A673 (cell line): ENCODE measurements at regions not wholly inside any gene's neighbourhood (a gene's known extent, or its start where the extent isn't known, plus 50 kb on each side); places are given as distances from the start of the nearest gene placed in this dataset.
A peak's percentile ranks its signal among the peaks of the same experiment; 100 is the strongest.

Experiments used
- BruUV-seq: library from RNA; stranded (reverse); fragments of 400-500 nt; replicated peaks from 2 replicates; lab custom pipeline; 2021; lab: Mats Ljungman, UMichigan
- CTCF ChIA-PET: fragments of 300-600 bp; sonication (Branson Sonifier 250); formaldehyde crosslinking; loops from one replicate; lab custom pipeline; 2022; ENCODE audit warnings: antibody characterized with exemption; lab: Charles Lee
- POLR2A ChIA-PET: fragments of 300-600 bp; sonication (Branson Sonifier 250); formaldehyde crosslinking; loops from one replicate; lab custom pipeline; 2022; ENCODE audit warnings: antibody characterized with exemption; ENCODE audit not compliant: low non-redundant PET; lab: Charles Lee
- DNase-seq: peaks from one replicate; pipeline ENCODE4 v3.0.0-alpha.2; 2015; ENCODE audit warnings: low spot score
- H3K27ac ChIP-seq: fragments of 200-600 bp; sonication (generic); 2 replicates; pipeline ENCODE4 v1.5.1; 2016; ENCODE audit warnings: mixed run types, low read depth, mild to moderate bottlenecking, mixed read lengths, antibody characterized with exemption, low read length; ENCODE audit not compliant: poor library complexity, severe bottlenecking
- H3K27me3 ChIP-seq: fragments of 200-600 bp; sonication (generic); replicated peaks from 2 replicates; pipeline ENCODE4 v1.6.1; 2017; ENCODE audit warnings: mixed run types, low read depth, mild to moderate bottlenecking, mixed read lengths, antibody characterized with exemption, low read length; ENCODE audit not compliant: insufficient read depth, poor library complexity
- H3K36me3 ChIP-seq: fragments of 200-600 bp; sonication (generic); 2 replicates; pipeline ENCODE4 v1.6.1; 2016; ENCODE audit warnings: mixed run types, mild to moderate bottlenecking, mixed read lengths, antibody characterized with exemption, low read length; ENCODE audit not compliant: insufficient read depth, poor library complexity, severe bottlenecking
- H3K4me1 ChIP-seq: fragments of 200-600 bp; sonication (generic); 2 replicates; pipeline ENCODE4 v1.6.1; 2017; ENCODE audit warnings: mixed run types, mild to moderate bottlenecking, mixed read lengths, antibody characterized with exemption, low read length; ENCODE audit not compliant: insufficient read depth, poor library complexity, severe bottlenecking
- H3K4me3 ChIP-seq: fragments of 200-600 bp; sonication (generic); 2 replicates; pipeline ENCODE4 v1.5.1; 2016; ENCODE audit warnings: low read depth, mixed run types, mild to moderate bottlenecking, mixed read lengths, low read length; ENCODE audit not compliant: poor library complexity, severe bottlenecking
- H3K9me3 ChIP-seq: fragments of 200-600 bp; sonication (generic); 2 replicates; pipeline ENCODE4 v1.6.1; 2016; ENCODE audit warnings: mixed run types, low read depth, mild to moderate bottlenecking, mixed read lengths, antibody characterized with exemption, low read length; ENCODE audit not compliant: poor library complexity, severe bottlenecking
- CTCF ChIP-seq: fragments of 300-800, 200-600 bp; sonication (generic); conservative IDR thresholded peaks from 2 replicates; pipeline ENCODE4 v1.5.1; 2017; ENCODE audit warnings: low read depth, mild to moderate bottlenecking, antibody characterized with exemption, low read length, moderate library complexity, mixed read lengths
- EZH2 ChIP-seq: fragments of 200-600 bp; sonication (generic); IDR thresholded peaks from 2 replicates; pipeline ENCODE4 v1.6.1; 2017; ENCODE audit warnings: borderline replicate concordance, low read depth, mild to moderate bottlenecking, mixed read lengths, antibody characterized with exemption, low read length; ENCODE audit not compliant: poor library complexity, severe bottlenecking
- intact Hi-C: fragments of 100-400 bp; cut with micrococcal nuclease; formaldehyde crosslinking; loops from one replicate; pipeline ENCODE4 v1.10.0; 2022; ENCODE audit not compliant: unreplicated experiment

- intact Hi-C loops = no loop called here
- ChIA-PET CTCF (interaction anchor here (1.4 kb wide), 1 partner anchor 41 kb away, joined by 5 read pairs; no protein-coding TSS in a partner anchor), POLR2A (no interaction called here)
- no peak for TF ChIP-seq EZH2
- H3K9me3 ChIP-seq = no peaks in the 10 kb centered on the region
- H3K4me1 ChIP-seq = peaks cover 26% of the 10 kb centered on the region
- no peaks in the 10 kb centered on the region for H3K27me3 ChIP-seq
- no peaks in the 10 kb centered on the region for H3K36me3 ChIP-seq
- BruUV-seq = no TSS peak
- H3K27ac ChIP-seq = no peak overlapping the region
- no peak for DNase-seq
- H3K4me3 ChIP-seq = peak overlapping the region; percentile 35
Observed at GRCh38 chr16:85462714-85463611, 150.2 kb upstream of the GSE1 start.

DNA sequence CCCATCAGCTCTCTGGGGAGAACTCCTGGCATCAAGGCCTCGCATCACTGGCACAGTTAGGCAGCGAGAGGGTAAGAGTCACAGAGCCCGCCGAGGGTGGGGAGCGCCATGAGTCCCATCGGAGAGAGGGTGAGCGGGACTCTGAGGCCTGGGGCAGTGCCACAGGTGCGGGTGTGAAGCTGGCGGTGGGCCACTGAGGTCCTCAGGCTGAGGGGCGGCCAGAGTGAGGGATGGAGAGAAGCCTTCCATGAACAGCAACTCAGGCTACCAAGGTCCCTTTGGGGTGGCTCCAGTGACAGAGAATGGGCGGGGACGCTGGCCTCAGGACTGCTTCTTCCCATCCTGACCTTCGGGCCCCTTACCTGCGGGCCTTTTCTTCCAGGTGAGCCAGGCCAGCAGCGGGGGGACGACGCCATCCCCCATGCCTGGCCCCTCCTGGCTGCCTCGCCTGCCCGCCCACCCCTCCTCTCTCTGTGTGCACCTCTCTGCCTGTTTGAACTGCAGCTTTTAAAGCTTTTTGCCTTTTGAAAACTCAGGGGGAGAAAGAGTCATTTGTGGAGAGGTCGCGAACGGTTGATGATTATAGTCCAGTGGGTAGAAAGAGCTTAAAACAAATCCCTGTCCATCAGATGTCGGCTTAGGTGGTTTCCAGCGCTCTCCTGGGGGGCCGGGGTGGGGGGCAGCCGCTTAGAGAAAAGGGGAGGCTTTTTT lies 149.3 kb upstream of the GSE1 start:
- Histone ChIP-seq H3K9me3 (no peaks in the 10 kb centered on the region), H3K27me3 (no peaks in the 10 kb centered on the region), H3K36me3 (no peaks in the 10 kb centered on the region), H3K27ac (no peak overlapping the region), H3K4me3 (no peak overlapping the region), H3K4me1 (peaks cover 26% of the 10 kb centered on the region)
- BruUV-seq = no TSS peak
- DNase-seq = no peak
- intact Hi-C loops = no loop called here
- CTCF ChIA-PET = no interaction called here
- POLR2A ChIA-PET = interaction anchor here (0.6 kb wide), 1 partner anchor 104 kb away, joined by 16 read pairs; no protein-coding TSS in a partner anchor
- TF ChIP-seq EZH2 (no peak), CTCF (no peak)

DNA sequence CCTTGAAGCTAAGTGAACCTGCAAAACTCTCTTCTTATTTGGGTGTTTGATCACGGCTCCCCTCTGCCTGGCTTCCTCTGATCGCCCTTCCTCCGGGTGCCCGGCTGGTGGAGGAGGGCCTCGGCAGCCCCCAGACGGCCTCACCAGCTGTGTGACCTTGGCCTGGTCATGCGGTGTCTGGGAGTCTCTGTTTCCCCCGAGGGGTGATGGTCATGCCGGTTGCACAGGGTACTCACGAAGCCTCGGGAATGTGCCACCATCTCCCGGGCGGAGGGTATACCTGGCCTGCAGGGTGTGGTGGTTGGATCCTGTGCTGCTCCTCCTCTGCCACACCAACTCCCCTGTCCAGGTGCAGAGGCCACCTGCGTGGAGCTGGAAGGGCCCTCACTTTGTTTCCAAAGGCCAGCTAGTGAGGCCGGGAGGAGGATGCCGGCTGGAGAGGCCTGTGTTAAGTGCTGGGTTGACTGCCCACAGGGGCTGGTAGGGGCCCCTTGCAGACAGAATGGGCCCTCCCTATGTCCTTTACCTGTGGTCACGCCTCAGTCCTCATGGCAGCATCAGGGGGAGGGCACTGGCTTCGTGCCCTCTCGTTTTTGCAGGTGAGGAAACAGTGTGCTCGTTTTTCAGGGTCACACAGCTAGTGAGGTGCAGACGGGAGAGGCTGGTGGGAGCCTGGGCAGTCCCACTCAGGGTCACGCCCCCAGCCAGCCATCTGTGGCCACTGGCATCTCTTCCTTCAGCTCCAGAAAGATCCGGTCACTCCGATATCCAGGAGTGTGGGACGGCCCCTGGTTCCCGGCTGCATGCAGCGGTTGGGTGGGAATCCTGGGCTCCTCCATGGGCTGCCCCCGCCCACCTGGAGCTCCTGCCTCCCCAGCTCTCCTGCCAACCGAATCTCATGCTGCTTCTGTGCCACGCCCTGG lies 148.5 kb upstream of the GSE1 start:
- intact Hi-C loops = no loop called here
- no peaks in the 10 kb centered on the region for H3K9me3 ChIP-seq
- no peak overlapping the region for H3K27ac ChIP-seq
- H3K27me3 ChIP-seq = no peaks in the 10 kb centered on the region
- DNase-seq = no peak
- TF ChIP-seq EZH2 = no peak
- TF ChIP-seq CTCF = no peak
- H3K4me1 ChIP-seq = peaks cover 26% of the 10 kb centered on the region
- no peak overlapping the region for H3K4me3 ChIP-seq
- CTCF ChIA-PET = no interaction called here
- POLR2A ChIA-PET = interaction anchor here (0.6 kb wide), 1 partner anchor 103 kb away, joined by 16 read pairs; no protein-coding TSS in a partner anchor
- BruUV-seq = no TSS peak
- no peaks in the 10 kb centered on the region for H3K36me3 ChIP-seq
